Pancreas (tissue), 10 donors: ENCODE measurements at regions not wholly inside any gene's neighbourhood (a gene's known extent, or its start where the extent isn't known, plus 50 kb on each side); places are given as distances from the start of the nearest gene placed in this dataset.

Experiments used
- ATAC-seq, 4 donors: fragments of 200-7000 bp; cut with Tn5 transposase; one replicate each; pipeline versions ENCODE4 v1.8.0 to v1.9.1; 2020; ENCODE audit warnings: mild to moderate bottlenecking in 4 of 4, moderate library complexity in 4 of 4
- DNase-seq, 6 donors: peaks; one replicate each; pipeline ENCODE4 v3.0.0-alpha.2; 2020
- FAIRE-seq: peaks from 2 replicates; lab custom pipeline; 2012; peaks lifted over from hg19 to GRCh38; lab: Jason Lieb, UNC
- H3K27ac ChIP-seq, 4 donors: fragments of 200-600 bp; sonication (generic); 1 replicate in 3 of 4; 2 replicates in 1 of 4; pipeline versions ENCODE4 v1.5.0 to v1.8.0; 2020
- H3K27me3 ChIP-seq, 4 donors: fragments of 200-600 bp; one replicate each; pipeline ENCODE4 v1.8.0; 2021
- H3K36me3 ChIP-seq, 3 donors: fragments of 200-600 bp; sonication (generic) in 1 of 3; one replicate each; pipeline versions ENCODE4 v1.5.0 to v1.8.0; 2020 to 2021
- H3K4me1 ChIP-seq, 3 donors: fragments of 200-600 bp; one replicate each; pipeline ENCODE4 v1.8.0; 2021
- H3K4me3 ChIP-seq, 4 donors: fragments of 200-600 bp; sonication (generic) in 2 of 4; one replicate each; pipeline versions ENCODE4 v1.5.0 to v1.8.0; 2020 to 2021
- H3K9me3 ChIP-seq, 4 donors: fragments of 200-600 bp; one replicate each; pipeline ENCODE4 v1.8.0; 2021
- WGBS, 2 donors: extraction: QIAGEN DNeasy Blood & Tissue Kit; methylation state at CpG; one replicate each; pipeline ENCODE4 v1.1.7; 2013; 5-methylcytosine and 5-hydroxymethylcytosine counted together
- intact Hi-C, 3 donors: fragments of 100-400 bp; cut with DNase I; formaldehyde crosslinking; loops; one replicate each; pipeline versions ENCODE4 v1.11.1 to v1.14.2; 2022
- TF ChIP-seq, protein P1 (sequence below), 4 donors: fragments of 200-600 bp; sonication (generic) in 3 of 4; IDR thresholded peaks; one replicate each; pipeline versions ENCODE4 v1.5.0 to v1.8.0; 2021; ENCODE audit warnings: antibody characterized with exemption in 4 of 4
- donor health status: healthy with polysubstance abuse.
- donor health status: DM: no; HTN: no; CAD: no; lungs with moderate emphysema.
- donor health status: DM: no; HTN: no; CAD: no.
- donor health status: control.
- donor health status: control.
- donor health status: Bipolar disorder and iron deficiency.
- donor health status: DM: yes; HTN: yes; CAD: no.
- donor health status: DM: no; HTN: no; CAD: no.
- donor health status: DM: no; HTN: no; CAD: no.
- donor health status: DM: yes; HTN: yes; CAD: no.

GRCh38 chr3:197426121-197426566 is 127.7 kb upstream of the DLG1 start:
- H3K4me1 ChIP-seq = no peaks in the 10 kb centered on the region
- no peaks in the 10 kb centered on the region for H3K9me3 ChIP-seq
- intact Hi-C loops = no loop called here
- no peak for ATAC-seq
- no peaks in the 10 kb centered on the region for H3K36me3 ChIP-seq
- H3K27ac ChIP-seq = no peak overlapping the region
- no peak overlapping the region for H3K4me3 ChIP-seq
- TF ChIP-seq, protein P1, sequence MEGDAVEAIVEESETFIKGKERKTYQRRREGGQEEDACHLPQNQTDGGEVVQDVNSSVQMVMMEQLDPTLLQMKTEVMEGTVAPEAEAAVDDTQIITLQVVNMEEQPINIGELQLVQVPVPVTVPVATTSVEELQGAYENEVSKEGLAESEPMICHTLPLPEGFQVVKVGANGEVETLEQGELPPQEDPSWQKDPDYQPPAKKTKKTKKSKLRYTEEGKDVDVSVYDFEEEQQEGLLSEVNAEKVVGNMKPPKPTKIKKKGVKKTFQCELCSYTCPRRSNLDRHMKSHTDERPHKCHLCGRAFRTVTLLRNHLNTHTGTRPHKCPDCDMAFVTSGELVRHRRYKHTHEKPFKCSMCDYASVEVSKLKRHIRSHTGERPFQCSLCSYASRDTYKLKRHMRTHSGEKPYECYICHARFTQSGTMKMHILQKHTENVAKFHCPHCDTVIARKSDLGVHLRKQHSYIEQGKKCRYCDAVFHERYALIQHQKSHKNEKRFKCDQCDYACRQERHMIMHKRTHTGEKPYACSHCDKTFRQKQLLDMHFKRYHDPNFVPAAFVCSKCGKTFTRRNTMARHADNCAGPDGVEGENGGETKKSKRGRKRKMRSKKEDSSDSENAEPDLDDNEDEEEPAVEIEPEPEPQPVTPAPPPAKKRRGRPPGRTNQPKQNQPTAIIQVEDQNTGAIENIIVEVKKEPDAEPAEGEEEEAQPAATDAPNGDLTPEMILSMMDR (IDR thresholded peaks at IDR 0.05) = no peak
- FAIRE-seq = no peak
- 84 to 92% methylated on average over 6 of the region's 6 CpGs for WGBS, 2 donors
- no peaks in the 10 kb centered on the region for H3K27me3 ChIP-seq
- DNase-seq = no peak

DNA sequence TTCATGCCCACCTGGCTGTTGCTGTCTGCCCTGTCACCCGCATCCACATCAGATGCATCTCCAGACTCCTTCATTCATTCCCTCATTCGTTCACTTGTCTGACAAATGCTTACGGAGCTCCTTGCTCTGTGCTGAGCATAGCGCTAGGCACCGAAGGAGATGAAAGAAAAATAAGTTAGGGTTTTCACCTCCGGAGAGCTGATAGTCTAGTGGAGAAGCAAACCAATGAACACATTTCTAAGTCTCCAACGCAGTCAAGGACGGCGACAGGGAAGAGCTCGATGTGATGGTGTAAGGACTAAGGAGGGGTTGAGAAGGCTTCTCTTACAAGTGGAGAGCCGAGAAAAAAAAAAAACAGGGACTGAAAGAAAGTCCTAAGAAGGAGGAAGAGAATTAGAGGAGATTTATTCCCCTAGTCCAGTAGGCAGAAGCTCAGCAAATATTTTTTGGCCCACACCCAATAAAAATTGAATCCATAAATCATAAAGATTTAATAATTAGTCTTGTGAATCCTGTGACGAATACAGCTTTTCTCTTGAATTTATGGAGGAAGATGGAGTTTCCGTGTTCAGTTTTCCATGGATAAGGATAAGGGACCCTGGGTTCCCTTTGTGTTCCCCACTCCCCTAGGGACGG is 127.2 kb upstream of the DLG1 start:
- DNase-seq (no peak), FAIRE-seq (no peak), ATAC-seq (no peak)
- no peaks in the 10 kb centered on the region for H3K36me3 ChIP-seq
- intact Hi-C loops = no loop called here
- 84 to 87% methylated on average over 14 of the region's 14 CpGs for WGBS, 2 donors
- H3K27ac ChIP-seq = no peak overlapping the region
- H3K9me3 ChIP-seq = no peaks in the 10 kb centered on the region
- no peaks in the 10 kb centered on the region for H3K4me1 ChIP-seq
- no peaks in the 10 kb centered on the region for H3K27me3 ChIP-seq
- TF ChIP-seq, protein P1 (IDR thresholded peaks at IDR 0.05) = no peak
- no peak overlapping the region for H3K4me3 ChIP-seq

DNA sequence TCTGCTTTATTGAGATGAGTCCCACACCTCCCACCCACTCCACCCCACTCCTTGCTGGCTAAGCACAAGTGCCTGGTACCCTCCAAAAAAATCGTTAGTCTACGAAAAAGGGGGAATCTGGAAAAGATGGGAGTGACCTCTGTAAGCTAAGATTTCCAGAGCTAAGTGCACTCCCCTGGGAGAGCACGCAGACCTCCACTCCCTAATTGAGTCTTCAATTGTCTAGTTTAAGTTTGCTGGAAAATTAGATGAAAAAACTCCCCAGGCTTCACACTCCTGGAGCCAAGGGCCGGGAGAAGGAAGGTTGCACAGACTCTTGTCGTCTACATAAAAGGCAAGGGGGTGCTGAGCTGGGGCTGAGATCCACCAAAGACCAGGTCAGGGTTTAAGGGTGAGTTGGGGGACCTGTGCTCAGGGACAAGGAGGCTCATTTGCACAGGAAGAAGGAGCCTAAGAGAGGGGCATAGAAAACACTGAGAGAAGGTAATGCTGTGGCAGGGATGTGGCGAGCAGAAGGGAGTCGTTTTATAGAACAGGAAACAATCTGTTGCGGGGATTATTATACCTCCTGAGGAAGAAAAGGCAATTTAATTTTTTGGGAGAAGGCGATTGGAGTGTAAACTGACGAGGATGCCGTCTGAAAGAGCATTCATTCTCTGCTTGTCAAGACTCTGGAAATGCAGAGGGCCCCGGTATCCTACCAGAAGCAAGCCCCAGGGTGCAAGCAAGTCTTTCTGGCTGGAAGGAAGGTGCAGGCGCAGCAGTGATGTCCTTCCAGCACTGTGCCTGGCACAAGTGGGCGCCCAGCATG is 126.5 kb upstream of the DLG1 start:
- DNase-seq (no peak), FAIRE-seq (no peak), ATAC-seq (no peak)
- 80 to 84% methylated on average over 14 of the region's 14 CpGs for WGBS, 2 donors
- H3K4me1 ChIP-seq = no peaks in the 10 kb centered on the region
- intact Hi-C loops = no loop called here
- no peaks in the 10 kb centered on the region for H3K9me3 ChIP-seq
- H3K36me3 ChIP-seq = no peaks in the 10 kb centered on the region
- H3K27me3 ChIP-seq = no peaks in the 10 kb centered on the region
- no peak overlapping the region for H3K27ac ChIP-seq
- H3K4me3 ChIP-seq = no peak overlapping the region
- TF ChIP-seq, protein P1 (IDR thresholded peaks at IDR 0.05) = no peak

- Histone ChIP-seq H3K27me3 (no peaks in the 10 kb centered on the region), H3K4me1 (no peaks in the 10 kb centered on the region), H3K9me3 (no peaks in the 10 kb centered on the region), H3K27ac (no peak overlapping the region), H3K4me3 (no peak overlapping the region), H3K36me3 (no peaks in the 10 kb centered on the region)
- DNase-seq (no peak), ATAC-seq (no peak), FAIRE-seq (no peak)
- TF ChIP-seq, protein P1 (IDR thresholded peaks at IDR 0.05) = no peak
- 81 to 83% methylated on average over 11 of the region's 11 CpGs for WGBS, 2 donors
- intact Hi-C loops = no loop called here
Observed at GRCh38 chr3:197424266-197424665, 125.9 kb upstream of the DLG1 start.

DNA sequence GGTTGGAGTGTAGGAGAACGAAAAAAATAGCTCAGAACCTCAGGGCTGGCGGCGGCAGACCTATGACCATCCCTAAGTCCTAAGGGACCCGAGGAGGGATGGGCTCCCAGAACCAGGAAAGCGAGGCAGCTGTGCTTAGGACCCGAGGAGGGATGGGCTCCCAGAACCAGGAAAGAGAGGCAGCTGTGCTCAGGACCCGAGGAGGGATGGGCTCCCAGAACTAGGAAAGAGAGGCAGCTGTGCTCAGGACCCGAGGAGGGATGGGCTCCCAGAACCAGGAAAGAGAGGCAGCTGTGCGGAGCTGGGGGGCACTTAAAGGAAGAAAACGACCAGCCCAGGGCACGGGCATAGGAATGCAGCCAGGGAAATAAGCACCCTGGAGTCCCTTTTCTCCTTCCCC is 125.0 kb upstream of the DLG1 start:
- Histone ChIP-seq H3K9me3 (no peaks in the 10 kb centered on the region), H3K36me3 (no peaks in the 10 kb centered on the region), H3K4me3 (no peak overlapping the region), H3K4me1 (no peaks in the 10 kb centered on the region), H3K27ac (no peak overlapping the region), H3K27me3 (no peaks in the 10 kb centered on the region)
- FAIRE-seq (no peak), DNase-seq (no peak), ATAC-seq (no peak)
- TF ChIP-seq, protein P1 (IDR thresholded peaks at IDR 0.05) = no peak
- intact Hi-C loops = no loop called here
- 66 to 74% methylated on average over 11 of the region's 11 CpGs for WGBS, 2 donors
